Endodermal cell (in vitro differentiated cells): ENCODE measurements at regions not wholly inside any gene's neighbourhood (a gene's known extent, or its start where the extent isn't known, plus 50 kb on each side); places are given as distances from the start of the nearest gene placed in this dataset.

Experiments
- DNase-seq: peaks from one replicate; pipeline ENCODE4 v3.0.0-alpha.2; 2017
- H3K27ac ChIP-seq: 2 replicates; pipeline ENCODE4 v1.5.1; 2013; ENCODE audit warnings: mild to moderate bottlenecking, low read depth, low read length, moderate library complexity
- H3K27me3 ChIP-seq: 2 replicates; pipeline ENCODE4 v1.6.1; 2013; ENCODE audit warnings: mild to moderate bottlenecking, low read length, moderate library complexity; ENCODE audit not compliant: insufficient read depth, control insufficient read depth, poor library complexity, severe bottlenecking
- H3K36me3 ChIP-seq: 2 replicates; pipeline ENCODE4 v1.7.0; 2013; ENCODE audit warnings: mild to moderate bottlenecking, low read length, moderate library complexity; ENCODE audit not compliant: control insufficient read depth, insufficient read depth
- H3K4me1 ChIP-seq: one replicate; pipeline ENCODE4 v1.7.0; 2013; ENCODE audit warnings: low read length; ENCODE audit not compliant: control insufficient read depth, insufficient read depth
- H3K4me3 ChIP-seq: 2 replicates; pipeline ENCODE4 v1.5.1; 2013; ENCODE audit warnings: mild to moderate bottlenecking, low read length, moderate library complexity
- H3K9ac ChIP-seq: 2 replicates; pipeline ENCODE4 v1.6.1; 2013; ENCODE audit warnings: mild to moderate bottlenecking, low read length, moderate library complexity; ENCODE audit not compliant: poor library complexity, severe bottlenecking; ENCODE audit errors: extremely low read depth
- H3K9me3 ChIP-seq: 2 replicates; pipeline ENCODE4 v1.6.1; 2013; ENCODE audit warnings: mild to moderate bottlenecking, low read length, moderate library complexity; ENCODE audit not compliant: control insufficient read depth
- H3K27ac Mint-ChIP-seq: 2 replicates; pipeline ENCODE4 v1.8.0; 2020; ENCODE audit warnings: mixed read lengths
- H3K27me3 Mint-ChIP-seq: 2 replicates; pipeline ENCODE4 v1.8.0; 2021; ENCODE audit warnings: mild to moderate bottlenecking, mixed read lengths; ENCODE audit not compliant: insufficient read depth
- H3K36me3 Mint-ChIP-seq: 2 replicates; pipeline ENCODE4 v1.8.0; 2020; ENCODE audit warnings: low read depth, mixed read lengths
- H3K4me1 Mint-ChIP-seq: 2 replicates; pipeline ENCODE4 v1.8.0; 2020; ENCODE audit warnings: mixed read lengths
- H3K4me3 Mint-ChIP-seq: 2 replicates; pipeline ENCODE4 v1.8.0; 2020; ENCODE audit warnings: mild to moderate bottlenecking, moderate library complexity, mixed read lengths
- H3K9me3 Mint-ChIP-seq: 2 replicates; pipeline ENCODE4 v1.8.0; 2020; ENCODE audit warnings: mild to moderate bottlenecking, mixed read lengths
- WGBS, 2 experiments: methylation state at CpG; one replicate each; pipeline versions ENCODE4 v1.1.5 to v1.1.7; 2013; ENCODE audit warnings: missing lambda C conversion rate in 2 of 2, mixed read lengths in 1 of 2; ENCODE audit not compliant: insufficient coverage in 1 of 2, insufficient read length in 1 of 2; 5-methylcytosine and 5-hydroxymethylcytosine counted together
- TF ChIP-seq, protein P1 (sequence below): fragments of 200-600 bp; sonication (generic); conservative IDR thresholded peaks from 2 replicates; pipeline ENCODE4 v1.5.0; 2021; ENCODE audit warnings: antibody characterized with exemption, mild to moderate bottlenecking

GRCh38 chr13:63438951-63439350 lies 2023.3 kb upstream of the PCDH20 start:
- H3K9me3 Mint-ChIP-seq: peaks cover 23% of the 10 kb centered on the region
- H3K36me3 Mint-ChIP-seq: peaks cover 27% of the 10 kb centered on the region
- peaks cover 21% of the 10 kb centered on the region for H3K4me1 Mint-ChIP-seq
- no peaks in the 10 kb centered on the region for H3K27me3 Mint-ChIP-seq
- H3K4me1 ChIP-seq: peaks cover 14% of the 10 kb centered on the region
- H3K9me3 ChIP-seq: peaks cover 44% of the 10 kb centered on the region
- 20% methylated on average over 4 of the region's 4 CpGs; no CpG with 5 or more reads in 1 of the 2 experiments for WGBS, 2 experiments
- TF ChIP-seq, protein P1, sequence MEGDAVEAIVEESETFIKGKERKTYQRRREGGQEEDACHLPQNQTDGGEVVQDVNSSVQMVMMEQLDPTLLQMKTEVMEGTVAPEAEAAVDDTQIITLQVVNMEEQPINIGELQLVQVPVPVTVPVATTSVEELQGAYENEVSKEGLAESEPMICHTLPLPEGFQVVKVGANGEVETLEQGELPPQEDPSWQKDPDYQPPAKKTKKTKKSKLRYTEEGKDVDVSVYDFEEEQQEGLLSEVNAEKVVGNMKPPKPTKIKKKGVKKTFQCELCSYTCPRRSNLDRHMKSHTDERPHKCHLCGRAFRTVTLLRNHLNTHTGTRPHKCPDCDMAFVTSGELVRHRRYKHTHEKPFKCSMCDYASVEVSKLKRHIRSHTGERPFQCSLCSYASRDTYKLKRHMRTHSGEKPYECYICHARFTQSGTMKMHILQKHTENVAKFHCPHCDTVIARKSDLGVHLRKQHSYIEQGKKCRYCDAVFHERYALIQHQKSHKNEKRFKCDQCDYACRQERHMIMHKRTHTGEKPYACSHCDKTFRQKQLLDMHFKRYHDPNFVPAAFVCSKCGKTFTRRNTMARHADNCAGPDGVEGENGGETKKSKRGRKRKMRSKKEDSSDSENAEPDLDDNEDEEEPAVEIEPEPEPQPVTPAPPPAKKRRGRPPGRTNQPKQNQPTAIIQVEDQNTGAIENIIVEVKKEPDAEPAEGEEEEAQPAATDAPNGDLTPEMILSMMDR: no peak
- no peak overlapping the region for H3K4me3 ChIP-seq
- H3K27ac ChIP-seq: no peak overlapping the region
- peak; percentile 78 for DNase-seq
- H3K9ac ChIP-seq: no peak overlapping the region
- H3K36me3 ChIP-seq: no peaks in the 10 kb centered on the region
- H3K27ac Mint-ChIP-seq: peak overlapping the region; percentile 87
- no peaks in the 10 kb centered on the region for H3K27me3 ChIP-seq
- no peak overlapping the region for H3K4me3 Mint-ChIP-seq

- Mint-ChIP-seq H3K27me3 (no peaks in the 10 kb centered on the region), H3K9me3 (peaks cover 9% of the 10 kb centered on the region), H3K4me3 (no peak overlapping the region), H3K36me3 (peaks cover 9% of the 10 kb centered on the region), H3K4me1 (peaks cover 20% of the 10 kb centered on the region), H3K27ac (no peak overlapping the region)
- H3K4me1 ChIP-seq: peaks cover 14% of the 10 kb centered on the region
- WGBS, 2 experiments: 89% methylated on average over 2 of the region's 2 CpGs; no CpG with 5 or more reads in 1 of the 2 experiments
- DNase-seq: no peak
- peak overlapping the region; percentile 32 for H3K4me3 ChIP-seq
- no peak overlapping the region for H3K27ac ChIP-seq
- no peaks in the 10 kb centered on the region for H3K27me3 ChIP-seq
- peaks cover 20% of the 10 kb centered on the region for H3K9me3 ChIP-seq
- no peaks in the 10 kb centered on the region for H3K36me3 ChIP-seq
- TF ChIP-seq, protein P1: no peak
- H3K9ac ChIP-seq: no peak overlapping the region
Measured at GRCh38 chr13:63436325-63436668, 2020.6 kb upstream of the PCDH20 start.

DNA sequence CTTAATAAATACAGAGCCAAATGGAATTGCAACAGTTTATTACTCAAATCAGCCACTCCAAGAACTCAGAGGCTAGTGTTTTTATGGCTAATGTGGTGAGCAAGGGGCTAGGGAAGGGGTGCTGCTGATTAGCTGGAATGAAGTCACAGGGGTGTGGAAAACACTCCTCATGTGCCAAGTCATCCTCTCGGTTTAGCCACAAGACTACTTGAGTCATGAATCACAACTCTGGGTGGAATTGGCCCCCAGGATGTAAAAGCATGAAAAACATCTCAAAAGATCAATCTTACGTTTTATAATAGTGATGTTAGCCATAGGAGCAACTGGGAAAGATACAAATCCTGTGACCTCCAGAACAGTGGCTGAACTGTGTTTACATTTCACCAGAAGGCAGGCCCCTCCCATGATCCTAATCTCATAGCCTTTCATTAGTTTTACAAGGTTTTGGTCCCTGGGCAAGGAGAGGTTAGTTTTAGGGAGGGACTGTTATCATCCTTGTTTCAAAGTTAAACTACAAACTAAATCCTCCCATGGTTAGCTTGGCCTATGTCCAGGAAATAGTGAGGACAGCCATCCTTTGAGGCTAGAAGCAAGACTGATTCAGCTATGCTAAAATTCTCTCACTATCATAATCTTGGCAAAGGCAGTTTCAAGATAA lies 2020.1 kb upstream of the PCDH20 start:
- H3K4me1 ChIP-seq: peaks cover 9% of the 10 kb centered on the region
- peak overlapping the region; percentile 32 for H3K4me3 ChIP-seq
- no peaks in the 10 kb centered on the region for H3K27me3 ChIP-seq
- H3K9me3 ChIP-seq: peaks cover 20% of the 10 kb centered on the region
- no peak overlapping the region for H3K9ac ChIP-seq
- no peak overlapping the region for H3K27ac Mint-ChIP-seq
- H3K27me3 Mint-ChIP-seq: no peaks in the 10 kb centered on the region
- H3K4me1 Mint-ChIP-seq: peaks cover 18% of the 10 kb centered on the region
- H3K4me3 Mint-ChIP-seq: no peak overlapping the region
- peaks cover 9% of the 10 kb centered on the region for H3K36me3 Mint-ChIP-seq
- TF ChIP-seq, protein P1: no peak
- DNase-seq: no peak
- 90 to 92% methylated on average over 2 of the region's 2 CpGs for WGBS, 2 experiments
- no peak overlapping the region for H3K27ac ChIP-seq
- H3K9me3 Mint-ChIP-seq: peaks cover 9% of the 10 kb centered on the region
- no peaks in the 10 kb centered on the region for H3K36me3 ChIP-seq
